ENCODE measurements at regions not wholly inside any gene's neighbourhood (a gene's known extent, or its start where the extent isn't known, plus 50 kb on each side); places are given as distances from the start of the nearest gene placed in this dataset.
A peak's percentile ranks its signal among the peaks of the same experiment; 100 is the strongest.

GRCh38 chr7:81167934-81168333 is 249.1 kb upstream of the SEMA3C start:
- no peak overlapping the region for H3K4me3 ChIP-seq (ENCODE audit: low read depth, low read length)
- TF ChIP-seq MAX (IDR thresholded peaks at IDR 0.05; ENCODE audit: low read depth, low read length) (no peak), CTCF (IDR thresholded peaks at IDR 0.05; ENCODE audit: low read depth, low read length) (no peak), MYC (IDR thresholded peaks at IDR 0.05; ENCODE audit: low read depth, low read length) (no peak), POLR2A (IDR thresholded peaks at IDR 0.05; ENCODE audit: extremely low read depth, insufficient read length) (no peak)
- no peak for DNase-seq (ENCODE audit: low read depth)

- TF ChIP-seq MYC (IDR thresholded peaks at IDR 0.05; ENCODE audit: low read depth, low read length): no peak
- DNase-seq (ENCODE audit: low read depth): no peak
- H3K4me3 ChIP-seq (ENCODE audit: low read depth, low read length): no peak overlapping the region
Observed at GRCh38 chr7:81165070-81165469, 246.2 kb upstream of the SEMA3C start.

GRCh38 chr7:81162771-81163525 is 244.1 kb upstream of the SEMA3C start:
- TF ChIP-seq MAX (IDR thresholded peaks at IDR 0.05; ENCODE audit: low read depth, low read length) (no peak), CTCF (IDR thresholded peaks at IDR 0.05; ENCODE audit: low read depth, low read length) (no peak), MYC (IDR thresholded peaks at IDR 0.05; ENCODE audit: low read depth, low read length) (no peak), POLR2A (IDR thresholded peaks at IDR 0.05; ENCODE audit: extremely low read depth, insufficient read length) (no peak)
- DNase-seq (ENCODE audit: low read depth): peak; percentile 17
- no peak overlapping the region for H3K4me3 ChIP-seq (ENCODE audit: low read depth, low read length)

GRCh38 chr7:81162234-81162633 is 243.4 kb upstream of the SEMA3C start:
- H3K4me3 ChIP-seq (ENCODE audit: low read depth, low read length): no peak overlapping the region
- DNase-seq (ENCODE audit: low read depth): no peak
- TF ChIP-seq CTCF (IDR thresholded peaks at IDR 0.05; ENCODE audit: low read depth, low read length): no peak
- no peak for TF ChIP-seq POLR2A (IDR thresholded peaks at IDR 0.05; ENCODE audit: extremely low read depth, insufficient read length)
- no peak for TF ChIP-seq MAX (IDR thresholded peaks at IDR 0.05; ENCODE audit: low read depth, low read length)
- no peak for TF ChIP-seq MYC (IDR thresholded peaks at IDR 0.05; ENCODE audit: low read depth, low read length)

- no peak for TF ChIP-seq POLR2A (IDR thresholded peaks at IDR 0.05; ENCODE audit: extremely low read depth, insufficient read length)
- TF ChIP-seq MAX (IDR thresholded peaks at IDR 0.05; ENCODE audit: low read depth, low read length): peak; percentile 78
- TF ChIP-seq MYC (IDR thresholded peaks at IDR 0.05; ENCODE audit: low read depth, low read length): peak; percentile 90
- peak; percentile 94 for DNase-seq (ENCODE audit: low read depth)
- no peak overlapping the region for H3K4me3 ChIP-seq (ENCODE audit: low read depth, low read length)
Observed at GRCh38 chr7:81161451-81162075, 242.7 kb upstream of the SEMA3C start.

GRCh38 chr7:81159402-81159801 is 240.6 kb upstream of the SEMA3C start:
- TF ChIP-seq MYC (IDR thresholded peaks at IDR 0.05; ENCODE audit: low read depth, low read length) (no peak), POLR2A (IDR thresholded peaks at IDR 0.05; ENCODE audit: extremely low read depth, insufficient read length) (no peak), MAX (IDR thresholded peaks at IDR 0.05; ENCODE audit: low read depth, low read length) (no peak), CTCF (IDR thresholded peaks at IDR 0.05; ENCODE audit: low read depth, low read length) (no peak)
- peak; percentile 10 for DNase-seq (ENCODE audit: low read depth)
- no peak overlapping the region for H3K4me3 ChIP-seq (ENCODE audit: low read depth, low read length)
